ENCODE measurements at regions not wholly inside any gene's neighbourhood (a gene's known extent, or its start where the extent isn't known, plus 50 kb on each side); places are given as distances from the start of the nearest gene placed in this dataset.

- H3K27ac ChIP-seq (ENCODE audit: low read depth, low read length), result no peak overlapping the region
- no peaks in the 10 kb centered on the region for H3K9me3 ChIP-seq (ENCODE audit: control insufficient read depth, insufficient read depth, low read length)
- no peak overlapping the region for H3K4me3 ChIP-seq (ENCODE audit: low read depth, low read length)
- no peaks in the 10 kb centered on the region for H3K27me3 ChIP-seq (ENCODE audit: control insufficient read depth, insufficient read depth, low read length)
- no peak overlapping the region for H3K9ac ChIP-seq (ENCODE audit: low read depth, low read length)
- no peaks in the 10 kb centered on the region for H3K36me3 ChIP-seq (ENCODE audit: control insufficient read depth, insufficient read depth, low read length)
- peaks cover 11% of the 10 kb centered on the region; the same call in 1 of the 2 replicates for H3K4me1 ChIP-seq (ENCODE audit: control insufficient read depth, insufficient read depth, low read length)
Observed at GRCh38 chr2:153140498-153140897, 338.1 kb downstream of the RPRM start.

- Histone ChIP-seq H3K9ac (ENCODE audit: low read depth, low read length) (no peak overlapping the region), H3K4me1 (ENCODE audit: control insufficient read depth, insufficient read depth, low read length) (peaks cover 11% of the 10 kb centered on the region; the same call in 1 of the 2 replicates), H3K27ac (ENCODE audit: low read depth, low read length) (no peak overlapping the region), H3K9me3 (ENCODE audit: control insufficient read depth, insufficient read depth, low read length) (no peaks in the 10 kb centered on the region), H3K36me3 (ENCODE audit: control insufficient read depth, insufficient read depth, low read length) (no peaks in the 10 kb centered on the region), H3K27me3 (ENCODE audit: control insufficient read depth, insufficient read depth, low read length) (no peaks in the 10 kb centered on the region), H3K4me3 (ENCODE audit: low read depth, low read length) (no peak overlapping the region)
Observed at GRCh38 chr2:153138651-153139375, 339.7 kb downstream of the RPRM start.

- H3K9ac ChIP-seq (ENCODE audit: low read depth, low read length), result no peak overlapping the region
- H3K4me1 ChIP-seq (ENCODE audit: control insufficient read depth, insufficient read depth, low read length), result peaks cover 11% of the 10 kb centered on the region; the same call in 1 of the 2 replicates
- no peak overlapping the region for H3K4me3 ChIP-seq (ENCODE audit: low read depth, low read length)
- no peaks in the 10 kb centered on the region for H3K27me3 ChIP-seq (ENCODE audit: control insufficient read depth, insufficient read depth, low read length)
- no peaks in the 10 kb centered on the region for H3K36me3 ChIP-seq (ENCODE audit: control insufficient read depth, insufficient read depth, low read length)
- H3K27ac ChIP-seq (ENCODE audit: low read depth, low read length), result no peak overlapping the region
- H3K9me3 ChIP-seq (ENCODE audit: control insufficient read depth, insufficient read depth, low read length), result no peaks in the 10 kb centered on the region
Observed at GRCh38 chr2:153136216-153136615, 342.3 kb downstream of the RPRM start.

GRCh38 chr2:153134725-153135124 lies 343.8 kb downstream of the RPRM start:
- no peaks in the 10 kb centered on the region for H3K4me1 ChIP-seq (ENCODE audit: control insufficient read depth, insufficient read depth, low read length)
- H3K27me3 ChIP-seq (ENCODE audit: control insufficient read depth, insufficient read depth, low read length), result no peaks in the 10 kb centered on the region
- H3K9me3 ChIP-seq (ENCODE audit: control insufficient read depth, insufficient read depth, low read length), result no peaks in the 10 kb centered on the region
- H3K4me3 ChIP-seq (ENCODE audit: low read depth, low read length), result no peak overlapping the region
- no peaks in the 10 kb centered on the region for H3K36me3 ChIP-seq (ENCODE audit: control insufficient read depth, insufficient read depth, low read length)
- no peak overlapping the region for H3K9ac ChIP-seq (ENCODE audit: low read depth, low read length)
- no peak overlapping the region for H3K27ac ChIP-seq (ENCODE audit: low read depth, low read length)

GRCh38 chr2:153133716-153134115 lies 344.8 kb downstream of the RPRM start:
- no peaks in the 10 kb centered on the region for H3K36me3 ChIP-seq (ENCODE audit: control insufficient read depth, insufficient read depth, low read length)
- no peak overlapping the region for H3K27ac ChIP-seq (ENCODE audit: low read depth, low read length)
- no peak overlapping the region for H3K4me3 ChIP-seq (ENCODE audit: low read depth, low read length)
- H3K4me1 ChIP-seq (ENCODE audit: control insufficient read depth, insufficient read depth, low read length), result no peaks in the 10 kb centered on the region
- H3K9me3 ChIP-seq (ENCODE audit: control insufficient read depth, insufficient read depth, low read length), result no peaks in the 10 kb centered on the region
- H3K27me3 ChIP-seq (ENCODE audit: control insufficient read depth, insufficient read depth, low read length), result no peaks in the 10 kb centered on the region
- H3K9ac ChIP-seq (ENCODE audit: low read depth, low read length), result no peak overlapping the region

GRCh38 chr2:153132418-153132817 lies 346.1 kb downstream of the RPRM start:
- Histone ChIP-seq H3K4me1 (ENCODE audit: control insufficient read depth, insufficient read depth, low read length) (no peaks in the 10 kb centered on the region), H3K27ac (ENCODE audit: low read depth, low read length) (no peak overlapping the region), H3K9me3 (ENCODE audit: control insufficient read depth, insufficient read depth, low read length) (peaks cover 4% of the 10 kb centered on the region; the same call in 1 of the 2 replicates), H3K27me3 (ENCODE audit: control insufficient read depth, insufficient read depth, low read length) (no peaks in the 10 kb centered on the region), H3K9ac (ENCODE audit: low read depth, low read length) (no peak overlapping the region), H3K36me3 (ENCODE audit: control insufficient read depth, insufficient read depth, low read length) (no peaks in the 10 kb centered on the region), H3K4me3 (ENCODE audit: low read depth, low read length) (no peak overlapping the region)

- Histone ChIP-seq H3K36me3 (ENCODE audit: control insufficient read depth, insufficient read depth, low read length) (no peaks in the 10 kb centered on the region), H3K27ac (ENCODE audit: low read depth, low read length) (no peak overlapping the region), H3K4me1 (ENCODE audit: control insufficient read depth, insufficient read depth, low read length) (no peaks in the 10 kb centered on the region), H3K9ac (ENCODE audit: low read depth, low read length) (no peak overlapping the region), H3K4me3 (ENCODE audit: low read depth, low read length) (no peak overlapping the region), H3K27me3 (ENCODE audit: control insufficient read depth, insufficient read depth, low read length) (no peaks in the 10 kb centered on the region), H3K9me3 (ENCODE audit: control insufficient read depth, insufficient read depth, low read length) (no peaks in the 10 kb centered on the region)
Observed at GRCh38 chr2:153115141-153115540, 363.4 kb downstream of the RPRM start.

GRCh38 chr2:153110486-153110885 lies 368.1 kb downstream of the RPRM start:
- H3K9ac ChIP-seq (ENCODE audit: low read depth, low read length), result no peak overlapping the region

GRCh38 chr2:153109793-153110192 lies 368.8 kb downstream of the RPRM start:
- Histone ChIP-seq H3K4me1 (ENCODE audit: control insufficient read depth, insufficient read depth, low read length) (no peaks in the 10 kb centered on the region), H3K9me3 (ENCODE audit: control insufficient read depth, insufficient read depth, low read length) (no peaks in the 10 kb centered on the region), H3K27me3 (ENCODE audit: control insufficient read depth, insufficient read depth, low read length) (no peaks in the 10 kb centered on the region), H3K9ac (ENCODE audit: low read depth, low read length) (no peak overlapping the region), H3K36me3 (ENCODE audit: control insufficient read depth, insufficient read depth, low read length) (no peaks in the 10 kb centered on the region), H3K4me3 (ENCODE audit: low read depth, low read length) (no peak overlapping the region), H3K27ac (ENCODE audit: low read depth, low read length) (no peak overlapping the region)

More at GRCh38 chr2:153110486-153110885, 368.1 kb downstream of the RPRM start:
- Histone ChIP-seq H3K4me1 (ENCODE audit: control insufficient read depth, insufficient read depth, low read length) (no peaks in the 10 kb centered on the region), H3K9me3 (ENCODE audit: control insufficient read depth, insufficient read depth, low read length) (no peaks in the 10 kb centered on the region), H3K36me3 (ENCODE audit: control insufficient read depth, insufficient read depth, low read length) (no peaks in the 10 kb centered on the region), H3K27ac (ENCODE audit: low read depth, low read length) (no peak overlapping the region), H3K4me3 (ENCODE audit: low read depth, low read length) (no peak overlapping the region), H3K27me3 (ENCODE audit: control insufficient read depth, insufficient read depth, low read length) (no peaks in the 10 kb centered on the region)

GRCh38 chr2:153106802-153107477 lies 371.6 kb downstream of the RPRM start:
- H3K4me1 ChIP-seq (ENCODE audit: control insufficient read depth, insufficient read depth, low read length), result no peaks in the 10 kb centered on the region
- no peak overlapping the region for H3K4me3 ChIP-seq (ENCODE audit: low read depth, low read length)
- no peaks in the 10 kb centered on the region for H3K9me3 ChIP-seq (ENCODE audit: control insufficient read depth, insufficient read depth, low read length)
- H3K9ac ChIP-seq (ENCODE audit: low read depth, low read length), result no peak overlapping the region
- no peaks in the 10 kb centered on the region for H3K27me3 ChIP-seq (ENCODE audit: control insufficient read depth, insufficient read depth, low read length)
- no peak overlapping the region for H3K27ac ChIP-seq (ENCODE audit: low read depth, low read length)
- no peaks in the 10 kb centered on the region for H3K36me3 ChIP-seq (ENCODE audit: control insufficient read depth, insufficient read depth, low read length)

GRCh38 chr2:153105829-153106578 lies 372.6 kb downstream of the RPRM start:
- Histone ChIP-seq H3K27me3 (ENCODE audit: control insufficient read depth, insufficient read depth, low read length) (no peaks in the 10 kb centered on the region), H3K9ac (ENCODE audit: low read depth, low read length) (no peak overlapping the region), H3K36me3 (ENCODE audit: control insufficient read depth, insufficient read depth, low read length) (no peaks in the 10 kb centered on the region)

More at GRCh38 chr2:153105829-153106578, 372.6 kb downstream of the RPRM start:
- Histone ChIP-seq H3K27ac (ENCODE audit: low read depth, low read length) (no peak overlapping the region), H3K9me3 (ENCODE audit: control insufficient read depth, insufficient read depth, low read length) (no peaks in the 10 kb centered on the region), H3K4me3 (ENCODE audit: low read depth, low read length) (no peak overlapping the region), H3K4me1 (ENCODE audit: control insufficient read depth, insufficient read depth, low read length) (no peaks in the 10 kb centered on the region)
